ENCODE measurements at regions not wholly inside any gene's neighbourhood (a gene's known extent, or its start where the extent isn't known, plus 50 kb on each side); places are given as distances from the start of the nearest gene placed in this dataset. TPM values are rescaled to one million over a fixed set of nuclear protein-coding genes. Genes with fewer than 3 reads are reported as not detected.

DNA sequence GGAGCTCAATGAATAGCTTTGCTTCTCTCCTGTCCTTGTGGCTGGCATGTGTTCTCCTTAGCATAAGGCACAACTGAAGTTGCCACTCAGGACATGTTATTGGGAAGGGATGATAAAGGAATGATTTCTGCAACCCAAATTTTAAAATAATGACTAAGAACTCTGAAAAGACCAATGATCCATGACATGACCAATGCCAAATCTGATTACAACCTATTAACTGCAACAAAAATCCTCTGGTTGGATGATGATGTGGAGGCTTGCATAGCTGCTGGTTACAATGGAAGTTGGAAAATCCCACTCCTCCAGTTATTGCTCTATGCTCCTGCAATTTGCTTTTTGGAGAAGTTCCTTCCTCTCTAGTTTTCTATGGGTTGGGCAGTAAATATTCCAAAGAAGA, 63.4 kb upstream of the FBXL4 start:
- H3K9ac ChIP-seq (ENCODE audit: low read depth in 2 of 2, low read length in 2 of 2) = no peak overlapping the region
- H3K9me3 ChIP-seq = no peaks in the 10 kb centered on the region
- no peaks in the 10 kb centered on the region for H3K4me1 ChIP-seq
- intact Hi-C loops (cut with DNase I) = no loop called here
- no peak for DNase-seq
- no peak overlapping the region for H3K27ac ChIP-seq
- H3K4me3 ChIP-seq = no peak overlapping the region
- no peaks in the 10 kb centered on the region for H3K36me3 ChIP-seq
- no peaks in the 10 kb centered on the region for H3K27me3 ChIP-seq
- TF ChIP-seq, protein P1, sequence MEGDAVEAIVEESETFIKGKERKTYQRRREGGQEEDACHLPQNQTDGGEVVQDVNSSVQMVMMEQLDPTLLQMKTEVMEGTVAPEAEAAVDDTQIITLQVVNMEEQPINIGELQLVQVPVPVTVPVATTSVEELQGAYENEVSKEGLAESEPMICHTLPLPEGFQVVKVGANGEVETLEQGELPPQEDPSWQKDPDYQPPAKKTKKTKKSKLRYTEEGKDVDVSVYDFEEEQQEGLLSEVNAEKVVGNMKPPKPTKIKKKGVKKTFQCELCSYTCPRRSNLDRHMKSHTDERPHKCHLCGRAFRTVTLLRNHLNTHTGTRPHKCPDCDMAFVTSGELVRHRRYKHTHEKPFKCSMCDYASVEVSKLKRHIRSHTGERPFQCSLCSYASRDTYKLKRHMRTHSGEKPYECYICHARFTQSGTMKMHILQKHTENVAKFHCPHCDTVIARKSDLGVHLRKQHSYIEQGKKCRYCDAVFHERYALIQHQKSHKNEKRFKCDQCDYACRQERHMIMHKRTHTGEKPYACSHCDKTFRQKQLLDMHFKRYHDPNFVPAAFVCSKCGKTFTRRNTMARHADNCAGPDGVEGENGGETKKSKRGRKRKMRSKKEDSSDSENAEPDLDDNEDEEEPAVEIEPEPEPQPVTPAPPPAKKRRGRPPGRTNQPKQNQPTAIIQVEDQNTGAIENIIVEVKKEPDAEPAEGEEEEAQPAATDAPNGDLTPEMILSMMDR (IDR thresholded peaks at IDR 0.05) = no peak

DNA sequence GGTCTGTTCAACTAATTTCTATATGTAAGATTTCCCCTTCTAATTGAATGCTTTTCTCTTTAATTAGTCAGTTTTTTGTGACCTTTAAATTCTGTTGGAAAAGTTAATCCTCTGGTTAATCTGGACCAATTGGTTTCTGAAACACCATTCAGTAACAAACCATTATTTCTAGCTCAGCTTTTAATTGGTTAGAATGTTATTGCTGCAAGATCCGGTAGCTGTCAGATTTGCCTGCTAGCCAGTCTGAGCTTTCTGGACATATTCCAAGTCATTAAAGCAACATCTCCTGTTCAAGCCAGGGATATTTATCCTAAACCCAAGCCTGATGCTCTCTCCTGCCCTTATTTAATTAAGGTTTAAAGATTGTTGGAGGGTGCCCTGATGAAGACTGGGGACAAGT, 55.1 kb upstream of the FBXL4 start:
- Histone ChIP-seq H3K9me3 (no peaks in the 10 kb centered on the region), H3K9ac (ENCODE audit: low read depth in 2 of 2, low read length in 2 of 2) (no peak overlapping the region), H3K27me3 (no peaks in the 10 kb centered on the region), H3K36me3 (no peaks in the 10 kb centered on the region), H3K4me1 (no peaks in the 10 kb centered on the region), H3K4me3 (no peak overlapping the region), H3K27ac (no peak overlapping the region)
- DNase-seq = no peak
- TF ChIP-seq, protein P1 (IDR thresholded peaks at IDR 0.05) = no peak
- intact Hi-C loops (cut with DNase I) = no loop called here

DNA sequence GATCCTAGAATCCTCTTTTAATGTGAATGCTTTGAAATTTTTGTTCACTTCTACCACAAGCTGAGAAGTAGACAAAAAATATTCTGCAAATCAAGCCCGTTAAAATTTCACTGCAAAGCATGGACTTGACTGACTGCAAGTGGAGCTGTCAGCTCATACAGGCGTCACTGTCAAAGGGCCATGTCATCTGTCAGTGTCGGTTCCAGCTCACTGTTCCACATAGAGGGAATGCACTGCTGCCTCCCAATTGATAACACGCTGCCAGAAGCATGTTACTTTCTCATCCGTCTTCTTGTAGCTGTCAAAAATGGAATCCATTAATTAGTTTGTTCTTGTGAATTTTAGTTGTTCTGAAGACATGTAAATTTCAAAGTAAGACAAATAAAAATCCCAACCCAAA, 50.4 kb upstream of the FBXL4 start:
- no peak overlapping the region for H3K4me3 ChIP-seq
- no peaks in the 10 kb centered on the region for H3K27me3 ChIP-seq
- TF ChIP-seq, protein P1 (IDR thresholded peaks at IDR 0.05) = no peak
- DNase-seq = no peak
- no peaks in the 10 kb centered on the region for H3K36me3 ChIP-seq
- no peak overlapping the region for H3K9ac ChIP-seq (ENCODE audit: low read depth in 2 of 2, low read length in 2 of 2)
- no peak overlapping the region for H3K27ac ChIP-seq
- H3K9me3 ChIP-seq = no peaks in the 10 kb centered on the region
- intact Hi-C loops (cut with DNase I) = no loop called here
- H3K4me1 ChIP-seq = no peaks in the 10 kb centered on the region

Small RNA genes lying in the stretch of these regions (microRNA-seq; reads per million reads assigned to microRNA genes)
- gene MIR548AI = not detected
